GM12891 (cell line): ENCODE measurements at regions not wholly inside any gene's neighbourhood (a gene's known extent, or its start where the extent isn't known, plus 50 kb on each side); places are given as distances from the start of the nearest gene placed in this dataset.

ENCODE experiments used
- DNase-seq: peaks from one replicate; pipeline ENCODE4 v3.0.0; 2011; ENCODE audit warnings: low spot score; ENCODE audit not compliant: insufficient read length
- FAIRE-seq: peaks from 2 replicates; lab custom pipeline; 2011; peaks lifted over from hg19 to GRCh38; lab: Jason Lieb, UNC
- PAX5 ChIP-seq: IDR thresholded peaks from 2 replicates; pipeline ENCODE4 v1.6.1; 2011; ENCODE audit warnings: low read length, moderate library complexity, mild to moderate bottlenecking; ENCODE audit not compliant: insufficient read depth, severe bottlenecking
- POLR2A ChIP-seq: IDR thresholded peaks from 2 replicates; pipeline ENCODE4 v1.6.1; 2011; ENCODE audit warnings: low read depth, low read length, control low read depth
- POLR2AphosphoS5 ChIP-seq: IDR thresholded peaks from 2 replicates; pipeline ENCODE4 v1.6.1; 2011; ENCODE audit warnings: low read depth, low read length, control low read depth
- POU2F2 ChIP-seq: IDR thresholded peaks from 2 replicates; pipeline ENCODE4 v1.6.1; 2011; ENCODE audit warnings: low read depth, mild to moderate bottlenecking, control low read depth, low read length, moderate library complexity
- SPI1 ChIP-seq: IDR thresholded peaks from 2 replicates; pipeline ENCODE4 v1.6.1; 2011; ENCODE audit warnings: low read depth, low read length, control low read depth
- TAF1 ChIP-seq: IDR thresholded peaks from 2 replicates; pipeline ENCODE4 v1.6.1; 2011; ENCODE audit warnings: low read depth, low read length, control low read depth

DNA sequence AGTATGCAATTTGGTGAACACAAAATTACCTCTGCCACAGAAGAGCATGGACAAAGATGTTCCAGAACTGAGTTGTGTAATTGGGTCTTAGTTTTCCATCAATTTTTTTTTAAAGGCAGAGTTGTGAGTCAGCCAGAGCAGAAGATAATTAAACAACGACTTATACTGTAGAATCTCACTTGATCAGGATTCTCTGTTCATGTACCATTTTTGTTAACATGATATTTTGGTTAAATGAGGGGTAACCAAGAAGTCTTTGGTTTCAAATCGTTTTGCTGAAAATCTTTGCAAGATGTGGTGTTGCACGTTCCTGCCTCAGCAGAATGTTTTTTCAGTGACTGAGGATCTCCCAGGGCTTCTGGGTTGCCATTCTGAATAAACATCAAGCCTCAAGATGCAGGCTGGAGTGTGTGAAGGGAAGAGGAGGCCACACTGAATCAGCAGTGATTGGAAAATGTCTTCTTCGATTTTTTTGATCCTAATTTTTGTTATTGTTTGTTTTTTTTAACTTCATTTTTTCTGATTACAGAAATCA, 232.6 kb upstream of the IRX3 start:
- no peak for FAIRE-seq
- TF ChIP-seq PAX5 (no peak), SPI1 (no peak), POLR2A (no peak), TAF1 (no peak), POU2F2 (no peak), POLR2AphosphoS5 (no peak)
- no peak for DNase-seq

GRCh38 chr16:54517181-54517580, 230.6 kb upstream of the IRX3 start:
- FAIRE-seq (no peak), DNase-seq (no peak)
- TF ChIP-seq POU2F2 (no peak), SPI1 (no peak), POLR2AphosphoS5 (no peak), POLR2A (no peak), PAX5 (no peak), TAF1 (no peak)

- FAIRE-seq (no peak), DNase-seq (no peak)
- TF ChIP-seq POLR2AphosphoS5 (no peak), POU2F2 (no peak), TAF1 (no peak), PAX5 (no peak), SPI1 (no peak), POLR2A (no peak)
Observed at GRCh38 chr16:54512467-54512995, 225.9 kb upstream of the IRX3 start.

DNA sequence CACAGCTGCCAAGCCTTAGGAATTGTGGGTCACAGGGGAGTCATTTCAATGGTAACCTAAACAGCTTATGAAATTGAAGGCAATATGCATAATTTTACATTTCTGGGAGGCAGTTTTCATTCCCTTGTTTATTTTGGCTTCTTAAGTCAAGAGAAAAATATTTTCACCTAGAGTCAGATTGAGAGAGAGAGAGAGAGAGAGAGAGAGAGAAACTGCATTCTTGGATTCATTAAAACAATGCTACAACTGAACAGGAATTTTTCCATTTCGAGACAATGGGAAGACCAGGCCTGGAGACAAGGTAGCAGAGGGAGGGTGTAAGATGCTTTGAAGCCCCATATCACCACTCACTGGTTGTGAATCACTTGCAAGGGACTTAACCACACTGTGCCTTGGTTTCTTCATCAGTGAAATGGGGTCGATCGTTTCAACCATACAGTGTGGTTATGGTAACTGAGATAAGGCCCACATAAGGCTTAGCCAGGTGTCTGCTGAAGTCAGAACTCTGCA, 224.7 kb upstream of the IRX3 start:
- FAIRE-seq (no peak), DNase-seq (no peak)
- TF ChIP-seq SPI1 (no peak), POLR2A (no peak), POU2F2 (no peak), POLR2AphosphoS5 (no peak), PAX5 (no peak), TAF1 (no peak)

DNA sequence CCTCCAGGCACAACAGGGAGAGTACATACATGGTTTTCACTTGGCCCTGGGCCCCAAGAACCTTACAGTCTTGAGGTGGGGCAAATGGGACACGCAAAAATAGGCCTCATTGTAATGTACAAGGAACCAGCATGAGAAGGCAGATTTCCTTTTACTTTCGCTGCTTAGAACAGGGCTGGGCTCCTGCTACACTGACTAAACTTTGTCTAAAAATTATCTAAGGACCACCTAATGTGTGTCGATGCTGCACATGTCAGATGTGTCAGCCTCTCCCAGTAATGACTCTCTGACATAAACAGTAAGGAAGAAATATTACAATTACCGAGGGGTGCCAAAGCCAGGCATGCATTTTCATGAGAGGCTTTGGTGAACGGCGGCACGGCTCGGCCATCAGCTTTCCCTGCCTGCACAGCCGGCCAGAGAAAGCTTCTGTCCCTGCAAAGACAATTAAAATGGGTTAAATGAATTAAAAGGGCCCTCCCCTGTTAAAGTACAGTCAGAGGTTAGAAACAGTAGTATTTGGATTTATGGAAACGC, 224.2 kb upstream of the IRX3 start:
- DNase-seq: no peak
- FAIRE-seq: no peak
- TF ChIP-seq SPI1: no peak
- TF ChIP-seq POLR2AphosphoS5: no peak
- TF ChIP-seq PAX5: no peak
- TF ChIP-seq POU2F2: no peak
- TF ChIP-seq TAF1: no peak
- no peak for TF ChIP-seq POLR2A

- TF ChIP-seq TAF1 (no peak), POLR2AphosphoS5 (no peak), POU2F2 (no peak), POLR2A (no peak), PAX5 (no peak), SPI1 (no peak)
- DNase-seq: no peak
- FAIRE-seq: no peak
Observed at GRCh38 chr16:54509456-54509855, 222.9 kb upstream of the IRX3 start.

GRCh38 chr16:54508351-54508750, 221.8 kb upstream of the IRX3 start:
- no peak for DNase-seq

GRCh38 chr16:54506741-54507500, 220.3 kb upstream of the IRX3 start:
- no peak for FAIRE-seq
- DNase-seq: no peak
- TF ChIP-seq PAX5 (no peak), POLR2AphosphoS5 (no peak), POU2F2 (no peak), TAF1 (no peak), SPI1 (no peak), POLR2A (no peak)

More at GRCh38 chr16:54508351-54508750, 221.8 kb upstream of the IRX3 start:
- no peak for FAIRE-seq
- TF ChIP-seq POLR2AphosphoS5: no peak
- TF ChIP-seq TAF1: no peak
- TF ChIP-seq POU2F2: no peak
- TF ChIP-seq POLR2A: no peak
- TF ChIP-seq SPI1: no peak

DNA sequence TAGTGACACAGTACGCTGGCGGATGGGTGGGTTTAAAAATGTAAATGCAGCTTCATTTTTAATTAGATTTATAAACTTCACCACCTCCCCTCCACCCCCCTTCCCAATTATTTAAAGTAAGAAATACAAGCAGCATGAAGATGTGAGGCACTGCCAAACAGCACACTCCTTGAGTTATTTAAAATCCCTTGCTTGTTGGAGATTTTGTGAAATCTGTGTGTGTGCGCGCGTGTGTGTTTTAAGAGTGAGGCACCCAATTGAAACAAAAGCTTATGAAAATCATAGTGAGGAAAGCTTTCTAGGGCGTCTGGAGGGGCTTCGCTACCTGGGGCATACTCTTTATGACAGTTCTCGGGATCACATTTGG, 219.6 kb upstream of the IRX3 start:
- no peak for TF ChIP-seq PAX5
- no peak for TF ChIP-seq POU2F2
- TF ChIP-seq SPI1: no peak
- no peak for TF ChIP-seq TAF1
- no peak for TF ChIP-seq POLR2AphosphoS5
- FAIRE-seq: no peak
- no peak for DNase-seq
